ENCODE measurements at regions not wholly inside any gene's neighbourhood (a gene's known extent, or its start where the extent isn't known, plus 50 kb on each side); places are given as distances from the start of the nearest gene placed in this dataset.

DNA sequence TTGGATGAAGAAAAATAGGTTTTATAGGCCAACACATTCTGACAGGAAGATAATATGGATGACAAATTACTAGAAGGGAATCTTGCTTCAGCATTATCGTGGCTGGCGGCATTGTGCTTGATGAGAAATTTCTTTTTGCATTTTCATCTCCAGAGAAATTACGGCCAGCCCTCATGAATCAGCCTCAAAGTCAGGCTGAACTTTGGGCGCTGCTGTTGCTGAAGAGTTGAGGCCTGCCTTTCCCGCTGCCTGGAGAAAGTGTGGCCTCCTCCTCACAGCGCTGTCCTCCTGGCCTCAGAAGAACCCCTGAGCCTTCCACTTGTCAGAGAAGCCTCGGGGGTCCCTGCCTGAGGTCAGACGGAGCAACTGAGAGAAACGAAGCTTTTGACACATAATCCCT is 272.4 kb upstream of the KCNIP4 start (continued):
- TF ChIP-seq, protein P1, sequence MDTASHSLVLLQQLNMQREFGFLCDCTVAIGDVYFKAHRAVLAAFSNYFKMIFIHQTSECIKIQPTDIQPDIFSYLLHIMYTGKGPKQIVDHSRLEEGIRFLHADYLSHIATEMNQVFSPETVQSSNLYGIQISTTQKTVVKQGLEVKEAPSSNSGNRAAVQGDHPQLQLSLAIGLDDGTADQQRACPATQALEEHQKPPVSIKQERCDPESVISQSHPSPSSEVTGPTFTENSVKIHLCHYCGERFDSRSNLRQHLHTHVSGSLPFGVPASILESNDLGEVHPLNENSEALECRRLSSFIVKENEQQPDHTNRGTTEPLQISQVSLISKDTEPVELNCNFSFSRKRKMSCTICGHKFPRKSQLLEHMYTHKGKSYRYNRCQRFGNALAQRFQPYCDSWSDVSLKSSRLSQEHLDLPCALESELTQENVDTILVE (CRISPR knock-in tag; IDR thresholded peaks at IDR 0.05), result no peak
- TF ChIP-seq HNRNPH1 (optimal IDR thresholded peaks at IDR 0.05; ENCODE audit: low read depth, low read length) (no peak), PITX1 (CRISPR knock-in tag; IDR thresholded peaks at IDR 0.05) (no peak), NR2F1 (CRISPR knock-in tag; IDR thresholded peaks at IDR 0.05) (no peak), ZNF10 (CRISPR knock-in tag; IDR thresholded peaks at IDR 0.05; ENCODE audit: borderline replicate concordance, low read depth) (no peak), ZNF775 (CRISPR knock-in tag; IDR thresholded peaks at IDR 0.05; ENCODE audit: borderline replicate concordance) (no peak), CEBPG (CRISPR knock-in tag; IDR thresholded peaks at IDR 0.05) (no peak), MAFF (IDR thresholded peaks at IDR 0.05; ENCODE audit: low read depth, low read length) (no peak), ZSCAN30 (CRISPR knock-in tag; IDR thresholded peaks at IDR 0.05) (no peak)
- TF ChIP-seq, protein P2, sequence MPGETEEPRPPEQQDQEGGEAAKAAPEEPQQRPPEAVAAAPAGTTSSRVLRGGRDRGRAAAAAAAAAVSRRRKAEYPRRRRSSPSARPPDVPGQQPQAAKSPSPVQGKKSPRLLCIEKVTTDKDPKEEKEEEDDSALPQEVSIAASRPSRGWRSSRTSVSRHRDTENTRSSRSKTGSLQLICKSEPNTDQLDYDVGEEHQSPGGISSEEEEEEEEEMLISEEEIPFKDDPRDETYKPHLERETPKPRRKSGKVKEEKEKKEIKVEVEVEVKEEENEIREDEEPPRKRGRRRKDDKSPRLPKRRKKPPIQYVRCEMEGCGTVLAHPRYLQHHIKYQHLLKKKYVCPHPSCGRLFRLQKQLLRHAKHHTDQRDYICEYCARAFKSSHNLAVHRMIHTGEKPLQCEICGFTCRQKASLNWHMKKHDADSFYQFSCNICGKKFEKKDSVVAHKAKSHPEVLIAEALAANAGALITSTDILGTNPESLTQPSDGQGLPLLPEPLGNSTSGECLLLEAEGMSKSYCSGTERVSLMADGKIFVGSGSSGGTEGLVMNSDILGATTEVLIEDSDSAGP (CRISPR knock-in tag; IDR thresholded peaks at IDR 0.05; ENCODE audit: borderline replicate concordance), result no peak
- TF ChIP-seq, protein P3, sequence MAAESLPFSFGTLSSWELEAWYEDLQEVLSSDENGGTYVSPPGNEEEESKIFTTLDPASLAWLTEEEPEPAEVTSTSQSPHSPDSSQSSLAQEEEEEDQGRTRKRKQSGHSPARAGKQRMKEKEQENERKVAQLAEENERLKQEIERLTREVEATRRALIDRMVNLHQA (CRISPR knock-in tag; IDR thresholded peaks at IDR 0.05), result no peak
- TF ChIP-seq, protein P4, sequence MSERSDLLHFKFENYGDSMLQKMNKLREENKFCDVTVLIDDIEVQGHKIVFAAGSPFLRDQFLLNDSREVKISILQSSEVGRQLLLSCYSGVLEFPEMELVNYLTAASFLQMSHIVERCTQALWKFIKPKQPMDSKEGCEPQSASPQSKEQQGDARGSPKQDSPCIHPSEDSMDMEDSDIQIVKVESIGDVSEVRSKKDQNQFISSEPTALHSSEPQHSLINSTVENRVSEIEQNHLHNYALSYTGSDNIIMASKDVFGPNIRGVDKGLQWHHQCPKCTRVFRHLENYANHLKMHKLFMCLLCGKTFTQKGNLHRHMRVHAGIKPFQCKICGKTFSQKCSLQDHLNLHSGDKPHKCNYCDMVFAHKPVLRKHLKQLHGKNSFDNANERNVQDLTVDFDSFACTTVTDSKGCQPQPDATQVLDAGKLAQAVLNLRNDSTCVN (CRISPR knock-in tag; IDR thresholded peaks at IDR 0.05; ENCODE audit: borderline replicate concordance), result no peak
- TF ChIP-seq, protein P5, sequence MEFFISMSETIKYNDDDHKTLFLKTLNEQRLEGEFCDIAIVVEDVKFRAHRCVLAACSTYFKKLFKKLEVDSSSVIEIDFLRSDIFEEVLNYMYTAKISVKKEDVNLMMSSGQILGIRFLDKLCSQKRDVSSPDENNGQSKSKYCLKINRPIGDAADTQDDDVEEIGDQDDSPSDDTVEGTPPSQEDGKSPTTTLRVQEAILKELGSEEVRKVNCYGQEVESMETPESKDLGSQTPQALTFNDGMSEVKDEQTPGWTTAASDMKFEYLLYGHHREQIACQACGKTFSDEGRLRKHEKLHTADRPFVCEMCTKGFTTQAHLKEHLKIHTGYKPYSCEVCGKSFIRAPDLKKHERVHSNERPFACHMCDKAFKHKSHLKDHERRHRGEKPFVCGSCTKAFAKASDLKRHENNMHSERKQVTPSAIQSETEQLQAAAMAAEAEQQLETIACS (CRISPR knock-in tag; IDR thresholded peaks at IDR 0.05), result no peak
